A673 (cell line): ENCODE measurements at regions not wholly inside any gene's neighbourhood (a gene's known extent, or its start where the extent isn't known, plus 50 kb on each side); places are given as distances from the start of the nearest gene placed in this dataset.

Experiments
- BruUV-seq: library from RNA; stranded (reverse); fragments of 400-500 nt; replicated peaks from 2 replicates; lab custom pipeline; 2021; lab: Mats Ljungman, UMichigan
- CTCF ChIA-PET: fragments of 300-600 bp; sonication (Branson Sonifier 250); formaldehyde crosslinking; loops from one replicate; lab custom pipeline; 2022; ENCODE audit warnings: antibody characterized with exemption; lab: Charles Lee
- POLR2A ChIA-PET: fragments of 300-600 bp; sonication (Branson Sonifier 250); formaldehyde crosslinking; loops from one replicate; lab custom pipeline; 2022; ENCODE audit warnings: antibody characterized with exemption; ENCODE audit not compliant: low non-redundant PET; lab: Charles Lee
- DNase-seq: peaks from one replicate; pipeline ENCODE4 v3.0.0-alpha.2; 2015; ENCODE audit warnings: low spot score
- H3K27ac ChIP-seq: fragments of 200-600 bp; sonication (generic); 2 replicates; pipeline ENCODE4 v1.5.1; 2016; ENCODE audit warnings: mixed run types, low read depth, mild to moderate bottlenecking, mixed read lengths, antibody characterized with exemption, low read length; ENCODE audit not compliant: poor library complexity, severe bottlenecking
- H3K27me3 ChIP-seq: fragments of 200-600 bp; sonication (generic); replicated peaks from 2 replicates; pipeline ENCODE4 v1.6.1; 2017; ENCODE audit warnings: mixed run types, low read depth, mild to moderate bottlenecking, mixed read lengths, antibody characterized with exemption, low read length; ENCODE audit not compliant: insufficient read depth, poor library complexity
- H3K36me3 ChIP-seq: fragments of 200-600 bp; sonication (generic); 2 replicates; pipeline ENCODE4 v1.6.1; 2016; ENCODE audit warnings: mixed run types, mild to moderate bottlenecking, mixed read lengths, antibody characterized with exemption, low read length; ENCODE audit not compliant: insufficient read depth, poor library complexity, severe bottlenecking
- H3K4me1 ChIP-seq: fragments of 200-600 bp; sonication (generic); 2 replicates; pipeline ENCODE4 v1.6.1; 2017; ENCODE audit warnings: mixed run types, mild to moderate bottlenecking, mixed read lengths, antibody characterized with exemption, low read length; ENCODE audit not compliant: insufficient read depth, poor library complexity, severe bottlenecking
- H3K4me3 ChIP-seq: fragments of 200-600 bp; sonication (generic); 2 replicates; pipeline ENCODE4 v1.5.1; 2016; ENCODE audit warnings: low read depth, mixed run types, mild to moderate bottlenecking, mixed read lengths, low read length; ENCODE audit not compliant: poor library complexity, severe bottlenecking
- H3K9me3 ChIP-seq: fragments of 200-600 bp; sonication (generic); 2 replicates; pipeline ENCODE4 v1.6.1; 2016; ENCODE audit warnings: mixed run types, low read depth, mild to moderate bottlenecking, mixed read lengths, antibody characterized with exemption, low read length; ENCODE audit not compliant: poor library complexity, severe bottlenecking
- CTCF ChIP-seq: fragments of 300-800, 200-600 bp; sonication (generic); conservative IDR thresholded peaks from 2 replicates; pipeline ENCODE4 v1.5.1; 2017; ENCODE audit warnings: low read depth, mild to moderate bottlenecking, antibody characterized with exemption, low read length, moderate library complexity, mixed read lengths
- EZH2 ChIP-seq: fragments of 200-600 bp; sonication (generic); IDR thresholded peaks from 2 replicates; pipeline ENCODE4 v1.6.1; 2017; ENCODE audit warnings: borderline replicate concordance, low read depth, mild to moderate bottlenecking, mixed read lengths, antibody characterized with exemption, low read length; ENCODE audit not compliant: poor library complexity, severe bottlenecking
- intact Hi-C: fragments of 100-400 bp; cut with micrococcal nuclease; formaldehyde crosslinking; loops from one replicate; pipeline ENCODE4 v1.10.0; 2022; ENCODE audit not compliant: unreplicated experiment

DNA sequence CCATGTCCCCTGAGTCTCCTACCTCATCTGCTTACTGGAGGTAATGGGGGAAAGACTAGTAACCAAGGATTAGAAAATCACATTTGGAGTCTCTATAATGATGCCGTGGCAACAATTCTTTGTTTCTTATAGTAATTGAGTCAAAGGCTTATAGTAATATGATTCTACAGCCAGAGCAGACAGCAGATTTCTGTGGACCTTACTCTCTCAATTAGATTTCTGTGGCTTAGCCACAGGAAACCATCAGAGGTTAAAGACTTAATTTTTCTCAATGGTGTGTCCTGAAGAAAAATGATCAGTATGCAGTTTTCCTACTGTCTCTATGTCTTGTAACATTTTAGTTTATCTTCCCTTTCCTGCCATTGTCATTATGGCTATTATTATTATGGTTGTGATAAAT is 59.3 kb upstream of the CD180 start:
- no peak for DNase-seq
- CTCF ChIA-PET: no interaction called here
- intact Hi-C loops: no loop called here
- no peak overlapping the region for H3K27ac ChIP-seq
- no peak overlapping the region for H3K4me3 ChIP-seq
- H3K9me3 ChIP-seq: peaks cover 9% of the 10 kb centered on the region
- peaks cover 18% of the 10 kb centered on the region for H3K4me1 ChIP-seq
- BruUV-seq: no TSS peak
- H3K36me3 ChIP-seq: no peaks in the 10 kb centered on the region
- POLR2A ChIA-PET: no interaction called here
- H3K27me3 ChIP-seq: no peaks in the 10 kb centered on the region
- TF ChIP-seq EZH2: no peak

GRCh38 chr5:67253911-67254310 is 57.3 kb upstream of the CD180 start:
- peaks cover 9% of the 10 kb centered on the region for H3K9me3 ChIP-seq
- ChIA-PET POLR2A (no interaction called here), CTCF (no interaction called here)
- H3K4me1 ChIP-seq: peaks cover 25% of the 10 kb centered on the region
- no peak for DNase-seq
- TF ChIP-seq CTCF (no peak), EZH2 (no peak)
- H3K27me3 ChIP-seq: no peaks in the 10 kb centered on the region
- BruUV-seq: no TSS peak
- H3K27ac ChIP-seq: no peak overlapping the region
- H3K4me3 ChIP-seq: no peak overlapping the region
- intact Hi-C loops: no loop called here
- H3K36me3 ChIP-seq: no peaks in the 10 kb centered on the region

- CTCF ChIA-PET: no interaction called here
- H3K9me3 ChIP-seq: peaks cover 9% of the 10 kb centered on the region
- H3K4me3 ChIP-seq: no peak overlapping the region
- no TSS peak for BruUV-seq
- DNase-seq: peak; percentile 61
- H3K4me1 ChIP-seq: peaks cover 51% of the 10 kb centered on the region
- no peak for TF ChIP-seq CTCF
- POLR2A ChIA-PET: interaction anchor here (0.7 kb wide), 1 partner anchor 86 kb away, joined by 4 read pairs; no protein-coding TSS in a partner anchor
- H3K36me3 ChIP-seq: no peaks in the 10 kb centered on the region
- H3K27me3 ChIP-seq: no peaks in the 10 kb centered on the region
- intact Hi-C loops: loop anchor here (5.0 kb wide), 6 partner anchors 53 to 1158 kb away; no protein-coding TSS in a partner anchor
- peak overlapping the region; percentile 98 for H3K27ac ChIP-seq
Measured at GRCh38 chr5:67249590-67249895, 52.9 kb upstream of the CD180 start.
